Prostate gland (tissue), 2 donors: ENCODE measurements at regions not wholly inside any gene's neighbourhood (a gene's known extent, or its start where the extent isn't known, plus 50 kb on each side); places are given as distances from the start of the nearest gene placed in this dataset.

Experiments
- POLR2A ChIP-seq: fragments of 450-650 bp; IDR thresholded peaks from one replicate; pipeline ENCODE4 v1.6.1; 2016; ENCODE audit warnings: antibody characterized with exemption, mild to moderate bottlenecking
- POLR2AphosphoS5 ChIP-seq: sonication (generic); formaldehyde crosslinking; IDR thresholded peaks from one replicate; pipeline ENCODE4 v1.6.1; 2017; ENCODE audit warnings: antibody characterized with exemption
- TF ChIP-seq, protein P1 (sequence below), 4 experiments: fragments of 200-600 bp in 2 of 4; fragments of 450-650 bp in 2 of 4; sonication (generic) in 2 of 4; IDR thresholded peaks; 1 replicate in 3 of 4; 2 replicates in 1 of 4; pipeline ENCODE4 v1.5.1; 2016 to 2019; ENCODE audit warnings: antibody characterized with exemption in 4 of 4, mild to moderate bottlenecking in 2 of 4, moderate library complexity in 2 of 4

GRCh38 chr4:186441502-186441901, 113.9 kb downstream of the MTNR1A start:
- no peak for TF ChIP-seq POLR2A
- TF ChIP-seq, protein P1, sequence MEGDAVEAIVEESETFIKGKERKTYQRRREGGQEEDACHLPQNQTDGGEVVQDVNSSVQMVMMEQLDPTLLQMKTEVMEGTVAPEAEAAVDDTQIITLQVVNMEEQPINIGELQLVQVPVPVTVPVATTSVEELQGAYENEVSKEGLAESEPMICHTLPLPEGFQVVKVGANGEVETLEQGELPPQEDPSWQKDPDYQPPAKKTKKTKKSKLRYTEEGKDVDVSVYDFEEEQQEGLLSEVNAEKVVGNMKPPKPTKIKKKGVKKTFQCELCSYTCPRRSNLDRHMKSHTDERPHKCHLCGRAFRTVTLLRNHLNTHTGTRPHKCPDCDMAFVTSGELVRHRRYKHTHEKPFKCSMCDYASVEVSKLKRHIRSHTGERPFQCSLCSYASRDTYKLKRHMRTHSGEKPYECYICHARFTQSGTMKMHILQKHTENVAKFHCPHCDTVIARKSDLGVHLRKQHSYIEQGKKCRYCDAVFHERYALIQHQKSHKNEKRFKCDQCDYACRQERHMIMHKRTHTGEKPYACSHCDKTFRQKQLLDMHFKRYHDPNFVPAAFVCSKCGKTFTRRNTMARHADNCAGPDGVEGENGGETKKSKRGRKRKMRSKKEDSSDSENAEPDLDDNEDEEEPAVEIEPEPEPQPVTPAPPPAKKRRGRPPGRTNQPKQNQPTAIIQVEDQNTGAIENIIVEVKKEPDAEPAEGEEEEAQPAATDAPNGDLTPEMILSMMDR (IDR thresholded peaks at IDR 0.05): no peak
- TF ChIP-seq POLR2AphosphoS5: no peak
